ENCODE measurements at regions not wholly inside any gene's neighbourhood (a gene's known extent, or its start where the extent isn't known, plus 50 kb on each side); places are given as distances from the start of the nearest gene placed in this dataset.
A peak's percentile ranks its signal among the peaks of the same experiment; 100 is the strongest.

DNA sequence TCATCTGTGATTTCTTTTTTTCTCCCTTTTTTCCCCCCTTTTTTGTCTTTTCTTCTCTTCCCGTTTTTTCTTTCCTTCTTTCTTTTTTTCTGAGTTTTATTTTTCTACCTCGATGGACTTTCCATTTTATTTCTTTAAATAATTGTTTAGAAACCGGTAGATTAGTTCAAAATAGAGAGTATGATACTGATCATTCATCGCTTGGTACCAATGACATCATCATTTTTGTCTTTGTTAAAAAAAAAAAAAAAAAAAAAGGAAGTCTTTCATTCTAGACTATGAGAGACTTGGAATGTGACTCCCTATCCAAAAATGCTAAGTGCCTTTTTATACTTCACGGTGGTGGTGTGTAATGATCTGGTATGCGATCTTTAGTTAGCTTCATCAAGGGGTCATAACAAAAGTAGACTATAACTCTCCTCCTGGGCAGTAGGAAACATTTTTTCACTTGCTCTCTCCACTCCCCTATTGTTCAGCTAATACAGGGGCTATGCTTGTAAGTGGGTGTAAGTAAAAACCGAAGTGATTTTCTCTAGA lies 1517.5 kb upstream of the ZEB2 start:
- Histone ChIP-seq H3K9me3 (ENCODE audit: control insufficient read depth, insufficient read depth, low read depth, low read length) (no peaks in the 10 kb centered on the region), H3K4me3 (ENCODE audit: low read depth, low read length) (no peak overlapping the region), H3K27ac (ENCODE audit: extremely low read depth, low read depth, low read length) (no peak overlapping the region), H3K4me1 (ENCODE audit: control insufficient read depth, insufficient read depth, low read length) (no peaks in the 10 kb centered on the region), H3K36me3 (ENCODE audit: control insufficient read depth in 2 of 2, insufficient read depth in 1 of 2, low read length in 2 of 2) (no peaks in the 10 kb centered on the region)
- ChIA-PET CTCF (no interaction called here), POLR2A (no interaction called here)
- TF ChIP-seq, protein P1, sequence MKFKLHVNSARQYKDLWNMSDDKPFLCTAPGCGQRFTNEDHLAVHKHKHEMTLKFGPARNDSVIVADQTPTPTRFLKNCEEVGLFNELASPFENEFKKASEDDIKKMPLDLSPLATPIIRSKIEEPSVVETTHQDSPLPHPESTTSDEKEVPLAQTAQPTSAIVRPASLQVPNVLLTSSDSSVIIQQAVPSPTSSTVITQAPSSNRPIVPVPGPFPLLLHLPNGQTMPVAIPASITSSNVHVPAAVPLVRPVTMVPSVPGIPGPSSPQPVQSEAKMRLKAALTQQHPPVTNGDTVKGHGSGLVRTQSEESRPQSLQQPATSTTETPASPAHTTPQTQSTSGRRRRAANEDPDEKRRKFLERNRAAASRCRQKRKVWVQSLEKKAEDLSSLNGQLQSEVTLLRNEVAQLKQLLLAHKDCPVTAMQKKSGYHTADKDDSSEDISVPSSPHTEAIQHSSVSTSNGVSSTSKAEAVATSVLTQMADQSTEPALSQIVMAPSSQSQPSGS (tag by site-specific recombination; IDR thresholded peaks at IDR 0.05; ENCODE audit: low read depth) = peak; percentile 66
- TF ChIP-seq ZNF248 (tag by site-specific recombination; IDR thresholded peaks at IDR 0.05) (no peak), ZNF791 (tag by site-specific recombination; IDR thresholded peaks at IDR 0.05) (no peak)

DNA sequence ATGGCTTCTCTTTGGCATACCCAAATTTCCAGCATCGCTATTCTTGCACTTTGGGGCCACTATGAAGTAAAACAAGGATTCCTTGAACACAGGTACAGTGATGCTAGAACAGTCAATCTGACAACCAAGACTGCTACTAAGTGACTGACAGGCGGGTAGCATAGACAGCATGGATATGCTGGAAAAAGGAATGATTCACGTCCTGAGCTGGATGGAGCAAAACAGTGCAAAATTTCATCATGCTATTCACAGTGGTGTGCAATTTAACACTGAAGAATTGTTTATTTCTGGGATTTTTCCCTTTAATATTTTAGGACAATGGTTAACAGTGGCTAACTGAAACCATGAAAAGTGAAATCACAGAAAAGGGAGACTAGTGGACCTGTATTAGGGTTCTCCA lies 1511.2 kb upstream of the ZEB2 start:
- Histone ChIP-seq H3K36me3 (ENCODE audit: control insufficient read depth in 2 of 2, insufficient read depth in 1 of 2, low read length in 2 of 2) (no peaks in the 10 kb centered on the region), H3K27ac (ENCODE audit: extremely low read depth, low read depth, low read length) (no peak overlapping the region), H3K9me3 (ENCODE audit: control insufficient read depth, insufficient read depth, low read depth, low read length) (no peaks in the 10 kb centered on the region), H3K4me1 (ENCODE audit: control insufficient read depth, insufficient read depth, low read length) (no peaks in the 10 kb centered on the region), H3K4me3 (ENCODE audit: low read depth, low read length) (no peak overlapping the region)
- ChIA-PET POLR2A (no interaction called here), CTCF (no interaction called here)
- TF ChIP-seq, protein P2, sequence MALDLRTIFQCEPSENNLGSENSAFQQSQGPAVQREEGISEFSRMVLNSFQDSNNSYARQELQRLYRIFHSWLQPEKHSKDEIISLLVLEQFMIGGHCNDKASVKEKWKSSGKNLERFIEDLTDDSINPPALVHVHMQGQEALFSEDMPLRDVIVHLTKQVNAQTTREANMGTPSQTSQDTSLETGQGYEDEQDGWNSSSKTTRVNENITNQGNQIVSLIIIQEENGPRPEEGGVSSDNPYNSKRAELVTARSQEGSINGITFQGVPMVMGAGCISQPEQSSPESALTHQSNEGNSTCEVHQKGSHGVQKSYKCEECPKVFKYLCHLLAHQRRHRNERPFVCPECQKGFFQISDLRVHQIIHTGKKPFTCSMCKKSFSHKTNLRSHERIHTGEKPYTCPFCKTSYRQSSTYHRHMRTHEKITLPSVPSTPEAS (tag by site-specific recombination; IDR thresholded peaks at IDR 0.05) = no peak
- TF ChIP-seq, protein P3, sequence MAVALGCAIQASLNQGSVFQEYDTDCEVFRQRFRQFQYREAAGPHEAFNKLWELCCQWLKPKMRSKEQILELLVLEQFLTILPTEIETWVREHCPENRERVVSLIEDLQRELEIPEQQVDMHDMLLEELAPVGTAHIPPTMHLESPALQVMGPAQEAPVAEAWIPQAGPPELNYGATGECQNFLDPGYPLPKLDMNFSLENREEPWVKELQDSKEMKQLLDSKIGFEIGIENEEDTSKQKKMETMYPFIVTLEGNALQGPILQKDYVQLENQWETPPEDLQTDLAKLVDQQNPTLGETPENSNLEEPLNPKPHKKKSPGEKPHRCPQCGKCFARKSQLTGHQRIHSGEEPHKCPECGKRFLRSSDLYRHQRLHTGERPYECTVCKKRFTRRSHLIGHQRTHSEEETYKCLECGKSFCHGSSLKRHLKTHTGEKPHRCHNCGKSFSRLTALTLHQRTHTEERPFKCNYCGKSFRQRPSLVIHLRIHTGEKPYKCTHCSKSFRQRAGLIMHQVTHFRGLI (tag by site-specific recombination; IDR thresholded peaks at IDR 0.05) = no peak

DNA sequence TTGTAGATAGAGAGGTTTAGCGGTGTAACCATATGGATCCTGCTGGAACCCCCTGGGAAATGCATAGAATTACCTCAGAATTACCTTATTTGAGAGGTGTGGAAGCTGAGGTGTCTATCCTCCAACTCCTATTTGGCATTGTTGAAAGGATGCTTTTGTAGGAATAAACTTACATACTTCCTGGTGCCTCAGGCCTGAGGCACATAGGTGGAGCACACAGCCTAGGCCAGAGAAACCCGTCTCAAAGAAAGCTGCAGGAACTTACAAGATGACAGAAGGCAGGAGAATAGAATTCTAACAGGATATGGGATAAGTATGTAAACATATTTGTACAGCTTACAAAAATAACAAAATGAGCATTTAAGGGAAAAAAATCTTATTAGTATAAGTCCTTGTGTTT lies 1507.2 kb upstream of the ZEB2 start:
- ChIA-PET POLR2A (no interaction called here), CTCF (no interaction called here)
- TF ChIP-seq, protein P4, sequence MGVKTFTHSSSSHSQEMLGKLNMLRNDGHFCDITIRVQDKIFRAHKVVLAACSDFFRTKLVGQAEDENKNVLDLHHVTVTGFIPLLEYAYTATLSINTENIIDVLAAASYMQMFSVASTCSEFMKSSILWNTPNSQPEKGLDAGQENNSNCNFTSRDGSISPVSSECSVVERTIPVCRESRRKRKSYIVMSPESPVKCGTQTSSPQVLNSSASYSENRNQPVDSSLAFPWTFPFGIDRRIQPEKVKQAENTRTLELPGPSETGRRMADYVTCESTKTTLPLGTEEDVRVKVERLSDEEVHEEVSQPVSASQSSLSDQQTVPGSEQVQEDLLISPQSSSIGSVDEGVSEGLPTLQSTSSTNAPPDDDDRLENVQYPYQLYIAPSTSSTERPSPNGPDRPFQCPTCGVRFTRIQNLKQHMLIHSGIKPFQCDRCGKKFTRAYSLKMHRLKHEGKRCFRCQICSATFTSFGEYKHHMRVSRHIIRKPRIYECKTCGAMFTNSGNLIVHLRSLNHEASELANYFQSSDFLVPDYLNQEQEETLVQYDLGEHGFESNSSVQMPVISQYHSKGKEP (tag by site-specific recombination; IDR thresholded peaks at IDR 0.05) = no peak
- TF ChIP-seq BCL11A (tag by site-specific recombination; IDR thresholded peaks at IDR 0.05; ENCODE audit: low read depth) = no peak
- Histone ChIP-seq H3K4me1 (ENCODE audit: control insufficient read depth, insufficient read depth, low read length) (no peaks in the 10 kb centered on the region), H3K27ac (ENCODE audit: extremely low read depth, low read depth, low read length) (no peak overlapping the region), H3K4me3 (ENCODE audit: low read depth, low read length) (no peak overlapping the region), H3K36me3 (ENCODE audit: control insufficient read depth in 2 of 2, insufficient read depth in 1 of 2, low read length in 2 of 2) (no peaks in the 10 kb centered on the region), H3K9me3 (ENCODE audit: control insufficient read depth, insufficient read depth, low read depth, low read length) (no peaks in the 10 kb centered on the region)

DNA sequence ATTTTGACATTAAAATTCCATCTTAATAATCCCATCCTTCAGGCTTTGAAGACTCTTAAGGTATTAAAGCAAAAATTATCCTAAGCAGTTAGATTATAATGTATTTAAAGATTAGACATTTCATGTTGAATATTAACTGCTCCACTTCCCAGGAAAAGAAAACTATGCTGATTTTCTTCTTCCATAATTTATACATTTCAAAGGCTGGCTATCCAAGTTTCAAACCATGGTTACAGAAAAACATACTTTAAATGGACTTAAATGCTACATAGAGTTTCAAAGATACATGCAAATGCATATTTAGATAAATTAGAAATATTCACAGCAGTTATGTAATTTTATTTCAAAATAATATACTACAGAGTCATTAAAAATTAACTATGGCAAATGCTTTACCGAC lies 1505.6 kb upstream of the ZEB2 start:
- Histone ChIP-seq H3K9me3 (ENCODE audit: control insufficient read depth, insufficient read depth, low read depth, low read length) (no peaks in the 10 kb centered on the region), H3K4me1 (ENCODE audit: control insufficient read depth, insufficient read depth, low read length) (no peaks in the 10 kb centered on the region), H3K4me3 (ENCODE audit: low read depth, low read length) (no peak overlapping the region), H3K27ac (ENCODE audit: extremely low read depth, low read depth, low read length) (no peak overlapping the region), H3K36me3 (ENCODE audit: control insufficient read depth in 2 of 2, insufficient read depth in 1 of 2, low read length in 2 of 2) (no peaks in the 10 kb centered on the region)
- no peak for TF ChIP-seq MEIS1 (CRISPR knock-in tag; IDR thresholded peaks at IDR 0.05; ENCODE audit: borderline replicate concordance)
- no peak for TF ChIP-seq SALL2 (tag by site-specific recombination; IDR thresholded peaks at IDR 0.05; ENCODE audit: borderline replicate concordance)
- TF ChIP-seq ZNF658 (tag by site-specific recombination; IDR thresholded peaks at IDR 0.05) = no peak
- TF ChIP-seq ZNF239 (tag by site-specific recombination; IDR thresholded peaks at IDR 0.05) = no peak
- POLR2A ChIA-PET = no interaction called here
- CTCF ChIA-PET = interaction anchor here (0.7 kb wide), 1 partner anchor 1185 kb away, joined by 6 read pairs; no protein-coding TSS in a partner anchor

All from HEK293 (cell line).